Astrocyte of the hippocampus (primary cell): ENCODE measurements at regions not wholly inside any gene's neighbourhood (a gene's known extent, or its start where the extent isn't known, plus 50 kb on each side); places are given as distances from the start of the nearest gene placed in this dataset.
A peak's percentile ranks its signal among the peaks of the same experiment; 100 is the strongest.

Experiments used
- DNase-seq: peaks from one replicate; pipeline ENCODE4 v3.0.0; 2011; ENCODE audit warnings: low read depth, low spot score

GRCh38 chr9:16336833-16337232 lies 533.6 kb downstream of the BNC2 start:
- no peak for DNase-seq

- peak; percentile 88 for DNase-seq
These were observed 533.0 kb downstream of the BNC2 start for GRCh38 chr9:16337322-16338029.

- peak; percentile 39 for DNase-seq
These were observed 529.3 kb downstream of the BNC2 start for GRCh38 chr9:16341177-16341576.

GRCh38 chr9:16342246-16343020 lies 528.0 kb downstream of the BNC2 start:
- no peak for DNase-seq

GRCh38 chr9:16343249-16344237 lies 526.9 kb downstream of the BNC2 start:
- no peak for DNase-seq

- peak; percentile 85 for DNase-seq
These were observed 526.1 kb downstream of the BNC2 start for GRCh38 chr9:16344343-16344742.

GRCh38 chr9:16345902-16346301 lies 524.6 kb downstream of the BNC2 start:
- DNase-seq = no peak

GRCh38 chr9:16347886-16348285 lies 522.6 kb downstream of the BNC2 start:
- DNase-seq = no peak

- no peak for DNase-seq
These were observed 521.9 kb downstream of the BNC2 start for GRCh38 chr9:16348531-16348930.

- no peak for DNase-seq
These were observed 518.2 kb downstream of the BNC2 start for GRCh38 chr9:16352251-16352650.

- no peak for DNase-seq
These were observed 517.6 kb downstream of the BNC2 start for GRCh38 chr9:16352791-16353401.

- no peak for DNase-seq
These were observed 514.2 kb downstream of the BNC2 start for GRCh38 chr9:16356196-16356765.

- DNase-seq = no peak
These were observed 512.6 kb downstream of the BNC2 start for GRCh38 chr9:16357828-16358227.

GRCh38 chr9:16358751-16359150 lies 511.7 kb downstream of the BNC2 start:
- DNase-seq = no peak
